GM23338 (cell line): ENCODE measurements at regions not wholly inside any gene's neighbourhood (a gene's known extent, or its start where the extent isn't known, plus 50 kb on each side); places are given as distances from the start of the nearest gene placed in this dataset.

Experiments
- ATAC-seq: fragments of 200-7000 bp; cut with Tn5 transposase; 3 replicates; pipeline ENCODE4 v1.9.1; 2020
- DNase-seq: peaks from one replicate; pipeline ENCODE4 v3.0.0-alpha.2; 2015; ENCODE audit warnings: low spot score
- H2AFZ ChIP-seq: fragments of 200-600 bp; sonication (generic); 2 replicates; pipeline ENCODE4 v1.8.0; 2016; ENCODE audit warnings: antibody characterized with exemption, mild to moderate bottlenecking, moderate library complexity
- H3F3A ChIP-seq: fragments of 200-600 bp; sonication (generic); replicated peaks from 2 replicates; pipeline ENCODE4 v1.8.0; 2017; ENCODE audit warnings: antibody characterized with exemption, mixed run types, low read depth
- H3K27ac ChIP-seq: fragments of 200-600 bp; sonication (generic); 2 replicates; pipeline ENCODE4 v1.6.1; 2016; ENCODE audit warnings: low read depth
- H3K27me3 ChIP-seq: fragments of 200-600 bp; sonication (generic); 2 replicates; pipeline ENCODE4 v1.8.0; 2016; ENCODE audit warnings: mild to moderate bottlenecking, mixed run types, moderate library complexity; ENCODE audit not compliant: insufficient read depth
- H3K36me3 ChIP-seq: fragments of 200-600 bp; sonication (generic); 2 replicates; pipeline ENCODE4 v1.8.0; 2016; ENCODE audit warnings: mild to moderate bottlenecking; ENCODE audit not compliant: insufficient read depth
- H3K4me1 ChIP-seq: fragments of 200-600 bp; sonication (generic); 2 replicates; pipeline ENCODE4 v1.8.0; 2016; ENCODE audit warnings: mild to moderate bottlenecking, moderate library complexity; ENCODE audit not compliant: insufficient read depth
- H3K4me2 ChIP-seq: fragments of 200-600 bp; sonication (generic); 2 replicates; pipeline ENCODE4 v1.7.1; 2017; ENCODE audit warnings: mixed run types
- H3K4me3 ChIP-seq: fragments of 200-600 bp; sonication (generic); 2 replicates; pipeline ENCODE4 v1.6.1; 2016; ENCODE audit warnings: mixed run types
- H3K79me2 ChIP-seq: fragments of 200-600 bp; sonication (generic); replicated peaks from 2 replicates; pipeline ENCODE4 v1.8.0; 2017; ENCODE audit warnings: mild to moderate bottlenecking; ENCODE audit not compliant: insufficient read depth
- H3K9me2 ChIP-seq: fragments of 200-600 bp; sonication (generic); 2 replicates; pipeline ENCODE4 v1.8.0; 2017; ENCODE audit not compliant: insufficient read depth
- H4K20me1 ChIP-seq: fragments of 200-600 bp; sonication (generic); replicated peaks from 2 replicates; pipeline ENCODE4 v1.8.0; 2017; ENCODE audit warnings: mild to moderate bottlenecking; ENCODE audit not compliant: insufficient read depth
- H3K27ac Mint-ChIP-seq: 2 replicates; pipeline ENCODE4 v1.8.0; 2020; ENCODE audit warnings: inconsistent platforms, mild to moderate bottlenecking, moderate library complexity, mixed read lengths
- H3K27me3 Mint-ChIP-seq: 3 replicates; pipeline ENCODE4 v1.8.0; 2022; ENCODE audit warnings: low read depth, mild to moderate bottlenecking, moderate library complexity, mixed read lengths, inconsistent platforms; ENCODE audit not compliant: insufficient read depth, poor library complexity
- H3K36me3 Mint-ChIP-seq: 3 replicates; pipeline ENCODE4 v1.8.0; 2021; ENCODE audit warnings: low read depth, mild to moderate bottlenecking, inconsistent platforms, moderate library complexity, mixed read lengths
- H3K4me1 Mint-ChIP-seq: 3 replicates; pipeline ENCODE4 v1.8.0; 2020; ENCODE audit warnings: mild to moderate bottlenecking, inconsistent platforms, mixed read lengths
- H3K4me3 Mint-ChIP-seq: 3 replicates; pipeline ENCODE4 v1.8.0; 2021; ENCODE audit warnings: moderate library complexity, mild to moderate bottlenecking, inconsistent platforms, mixed read lengths
- H3K9me3 Mint-ChIP-seq: 3 replicates; pipeline ENCODE4 v1.8.0; 2020; ENCODE audit warnings: moderate library complexity, mild to moderate bottlenecking, inconsistent platforms, mixed read lengths
- CREB1 ChIP-seq: fragments of 250-450 bp; sonication (Bioruptor Pico); IDR thresholded peaks from 2 replicates; pipeline ENCODE4 v1.5.0; 2020; ENCODE audit warnings: low read depth, mild to moderate bottlenecking, moderate library complexity
- CTCF ChIP-seq, 2 experiments: fragments of 200-600 bp in 1 of 2; sonication (generic) in 1 of 2; conservative IDR thresholded peaks; 2 replicates each; pipeline versions ENCODE4 v1.5.1 to v1.6.1; 2016 to 2017; ENCODE audit warnings: antibody characterized with exemption in 2 of 2, low read depth in 2 of 2, mild to moderate bottlenecking in 2 of 2, moderate library complexity in 1 of 2
- EZH2phosphoT487 ChIP-seq: fragments of 200-600 bp; sonication (generic); IDR thresholded peaks from one replicate; pipeline ENCODE4 v1.8.1; 2018; ENCODE audit warnings: antibody characterized with exemption; ENCODE audit not compliant: unreplicated experiment
- STAT1 ChIP-seq: IDR thresholded peaks from one replicate; pipeline ENCODE4 v1.6.1; 2016; ENCODE audit warnings: antibody characterized with exemption; ENCODE audit not compliant: unreplicated experiment
- TF ChIP-seq, protein P1 (sequence below): fragments of 250-450 bp; sonication (Bioruptor Pico); IDR thresholded peaks from 2 replicates; pipeline ENCODE4 v1.5.0; 2020; ENCODE audit warnings: mild to moderate bottlenecking, moderate library complexity

DNA sequence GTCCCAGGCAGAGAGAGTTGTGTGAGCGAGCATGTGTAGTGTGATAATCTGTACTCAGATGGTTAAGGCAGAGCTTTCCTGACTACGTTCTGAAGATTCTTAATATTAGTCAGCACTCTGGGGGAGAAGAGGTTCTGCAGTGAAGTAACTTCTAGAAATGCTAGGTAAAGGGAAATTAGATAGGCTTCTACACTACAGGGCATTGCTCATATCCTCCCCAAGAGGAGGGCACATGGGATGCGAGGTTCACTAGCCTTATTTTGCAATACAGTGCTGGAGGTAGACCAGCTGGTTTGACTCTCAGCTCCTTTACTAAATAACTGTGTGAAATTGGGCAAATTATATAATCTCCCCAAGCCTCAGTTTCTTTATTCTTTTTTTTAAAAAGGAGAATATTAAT is 300.3 kb upstream of the PDZRN3 start:
- no peak for DNase-seq
- H3K27ac ChIP-seq: no peak overlapping the region
- TF ChIP-seq EZH2phosphoT487 (no peak), CTCF (conservative IDR thresholded peaks at IDR 0.05; ENCODE audit: low read depth in 2 of 2) (no peak), CREB1 (no peak), STAT1 (no peak)
- TF ChIP-seq, protein P1, sequence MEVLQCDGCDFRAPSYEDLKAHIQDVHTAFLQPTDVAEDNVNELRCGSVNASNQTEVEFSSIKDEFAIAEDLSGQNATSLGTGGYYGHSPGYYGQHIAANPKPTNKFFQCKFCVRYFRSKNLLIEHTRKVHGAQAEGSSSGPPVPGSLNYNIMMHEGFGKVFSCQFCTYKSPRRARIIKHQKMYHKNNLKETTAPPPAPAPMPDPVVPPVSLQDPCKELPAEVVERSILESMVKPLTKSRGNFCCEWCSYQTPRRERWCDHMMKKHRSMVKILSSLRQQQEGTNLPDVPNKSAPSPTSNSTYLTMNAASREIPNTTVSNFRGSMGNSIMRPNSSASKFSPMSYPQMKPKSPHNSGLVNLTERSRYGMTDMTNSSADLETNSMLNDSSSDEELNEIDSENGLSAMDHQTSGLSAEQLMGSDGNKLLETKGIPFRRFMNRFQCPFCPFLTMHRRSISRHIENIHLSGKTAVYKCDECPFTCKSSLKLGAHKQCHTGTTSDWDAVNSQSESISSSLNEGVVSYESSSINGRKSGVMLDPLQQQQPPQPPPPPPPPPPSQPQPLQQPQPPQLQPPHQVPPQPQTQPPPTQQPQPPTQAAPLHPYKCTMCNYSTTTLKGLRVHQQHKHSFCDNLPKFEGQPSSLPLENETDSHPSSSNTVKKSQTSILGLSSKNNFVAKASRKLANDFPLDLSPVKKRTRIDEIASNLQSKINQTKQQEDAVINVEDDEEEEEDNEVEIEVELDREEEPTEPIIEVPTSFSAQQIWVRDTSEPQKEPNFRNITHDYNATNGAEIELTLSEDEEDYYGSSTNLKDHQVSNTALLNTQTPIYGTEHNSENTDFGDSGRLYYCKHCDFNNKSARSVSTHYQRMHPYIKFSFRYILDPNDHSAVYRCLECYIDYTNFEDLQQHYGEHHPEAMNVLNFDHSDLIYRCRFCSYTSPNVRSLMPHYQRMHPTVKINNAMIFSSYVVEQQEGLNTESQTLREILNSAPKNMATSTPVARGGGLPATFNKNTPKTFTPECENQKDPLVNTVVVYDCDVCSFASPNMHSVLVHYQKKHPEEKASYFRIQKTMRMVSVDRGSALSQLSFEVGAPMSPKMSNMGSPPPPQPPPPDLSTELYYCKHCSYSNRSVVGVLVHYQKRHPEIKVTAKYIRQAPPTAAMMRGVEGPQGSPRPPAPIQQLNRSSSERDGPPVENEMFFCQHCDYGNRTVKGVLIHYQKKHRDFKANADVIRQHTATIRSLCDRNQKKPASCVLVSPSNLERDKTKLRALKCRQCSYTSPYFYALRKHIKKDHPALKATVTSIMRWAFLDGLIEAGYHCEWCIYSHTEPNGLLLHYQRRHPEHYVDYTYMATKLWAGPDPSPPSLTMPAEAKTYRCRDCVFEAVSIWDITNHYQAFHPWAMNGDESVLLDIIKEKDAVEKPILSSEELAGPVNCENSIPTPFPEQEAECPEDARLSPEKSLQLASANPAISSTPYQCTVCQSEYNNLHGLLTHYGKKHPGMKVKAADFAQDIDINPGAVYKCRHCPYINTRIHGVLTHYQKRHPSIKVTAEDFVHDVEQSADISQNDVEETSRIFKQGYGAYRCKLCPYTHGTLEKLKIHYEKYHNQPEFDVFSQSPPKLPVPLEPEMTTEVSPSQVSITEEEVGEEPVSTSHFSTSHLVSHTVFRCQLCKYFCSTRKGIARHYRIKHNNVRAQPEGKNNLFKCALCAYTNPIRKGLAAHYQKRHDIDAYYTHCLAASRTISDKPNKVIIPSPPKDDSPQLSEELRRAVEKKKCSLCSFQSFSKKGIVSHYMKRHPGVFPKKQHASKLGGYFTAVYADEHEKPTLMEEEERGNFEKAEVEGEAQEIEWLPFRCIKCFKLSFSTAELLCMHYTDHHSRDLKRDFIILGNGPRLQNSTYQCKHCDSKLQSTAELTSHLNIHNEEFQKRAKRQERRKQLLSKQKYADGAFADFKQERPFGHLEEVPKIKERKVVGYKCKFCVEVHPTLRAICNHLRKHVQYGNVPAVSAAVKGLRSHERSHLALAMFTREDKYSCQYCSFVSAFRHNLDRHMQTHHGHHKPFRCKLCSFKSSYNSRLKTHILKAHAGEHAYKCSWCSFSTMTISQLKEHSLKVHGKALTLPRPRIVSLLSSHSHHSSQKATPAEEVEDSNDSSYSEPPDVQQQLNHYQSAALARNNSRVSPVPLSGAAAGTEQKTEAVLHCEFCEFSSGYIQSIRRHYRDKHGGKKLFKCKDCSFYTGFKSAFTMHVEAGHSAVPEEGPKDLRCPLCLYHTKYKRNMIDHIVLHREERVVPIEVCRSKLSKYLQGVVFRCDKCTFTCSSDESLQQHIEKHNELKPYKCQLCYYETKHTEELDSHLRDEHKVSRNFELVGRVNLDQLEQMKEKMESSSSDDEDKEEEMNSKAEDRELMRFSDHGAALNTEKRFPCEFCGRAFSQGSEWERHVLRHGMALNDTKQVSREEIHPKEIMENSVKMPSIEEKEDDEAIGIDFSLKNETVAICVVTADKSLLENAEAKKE (CRISPR knock-in tag): no peak

More for the DNA sequence above, 300.3 kb upstream of the PDZRN3 start:
- Histone ChIP-seq H2AFZ (no peak overlapping the region), H3K36me3 (no peaks in the 10 kb centered on the region), H3K4me2 (no peak overlapping the region), H3F3A (no peaks in the 10 kb centered on the region), H3K79me2 (no peaks in the 10 kb centered on the region), H3K27me3 (no peaks in the 10 kb centered on the region), H4K20me1 (no peaks in the 10 kb centered on the region), H3K4me3 (no peak overlapping the region), H3K4me1 (peaks cover 15% of the 10 kb centered on the region), H3K9me2 (no peaks in the 10 kb centered on the region)
- no peaks in the 10 kb centered on the region for H3K36me3 Mint-ChIP-seq
- no peak overlapping the region for H3K27ac Mint-ChIP-seq
- H3K27me3 Mint-ChIP-seq: peaks cover 6% of the 10 kb centered on the region
- ATAC-seq: no peak
- H3K4me3 Mint-ChIP-seq: no peak overlapping the region
- H3K9me3 Mint-ChIP-seq: no peaks in the 10 kb centered on the region
- H3K4me1 Mint-ChIP-seq: peaks cover 11% of the 10 kb centered on the region
